IMR-90 (cell line): ENCODE measurements at regions not wholly inside any gene's neighbourhood (a gene's known extent, or its start where the extent isn't known, plus 50 kb on each side); places are given as distances from the start of the nearest gene placed in this dataset.

Experiments used
- ATAC-seq: fragments of 200-7000 bp; cut with Tn5 transposase; 2 replicates; pipeline ENCODE4 v1.9.1; 2020; ENCODE audit warnings: low read depth, mild to moderate bottlenecking, moderate library complexity
- BruUV-seq: library from RNA; stranded (reverse); fragments of 400-500 nt; replicated peaks from 2 replicates; lab custom pipeline; 2021; lab: Mats Ljungman, UMichigan
- CTCF ChIA-PET: fragments of 300-600 bp; formaldehyde crosslinking; extraction: SDS; loops from one replicate; lab custom pipeline; 2021; ENCODE audit warnings: antibody characterized with exemption; lab: Yijun Ruan, JAX
- POLR2A ChIA-PET: fragments of 300-600 bp; sonication (Branson Sonifier 250); formaldehyde crosslinking; loops from one replicate; lab custom pipeline; 2022; ENCODE audit warnings: antibody characterized with exemption; ENCODE audit not compliant: unreplicated experiment; lab: Charles Lee
- DNase-seq: peaks from one replicate; pipeline ENCODE4 v3.0.0; 2013
- H2AFZ ChIP-seq: replicated peaks from 2 replicates; pipeline ENCODE3; 2013; ENCODE audit warnings: low read length, mild to moderate bottlenecking; ENCODE audit not compliant: poor library complexity
- H2AK5ac ChIP-seq: 2 replicates; pipeline ENCODE4 v1.6.1; 2013; ENCODE audit warnings: low read depth, low read length, inconsistent platforms
- H2AK9ac ChIP-seq: replicated peaks from 2 replicates; pipeline ENCODE3; 2013; ENCODE audit warnings: mild to moderate bottlenecking, low read depth, low read length, moderate library complexity; ENCODE audit not compliant: poor library complexity
- H2BK120ac ChIP-seq: 2 replicates; pipeline ENCODE4 v1.6.1; 2013; ENCODE audit warnings: low read depth, low read length, inconsistent platforms
- H2BK15ac ChIP-seq: 3 replicates; pipeline ENCODE4 v1.6.1; 2013; ENCODE audit warnings: low read depth, low read length, inconsistent platforms
- H2BK20ac ChIP-seq: 2 replicates; pipeline ENCODE4 v1.6.1; 2013; ENCODE audit warnings: low read depth, mild to moderate bottlenecking, inconsistent platforms, low read length, moderate library complexity
- H2BK5ac ChIP-seq: 2 replicates; pipeline ENCODE4 v1.6.1; 2013; ENCODE audit warnings: mild to moderate bottlenecking, low read depth, low read length, inconsistent platforms; ENCODE audit not compliant: poor library complexity, severe bottlenecking
- H3K14ac ChIP-seq: replicated peaks from 2 replicates; pipeline ENCODE4 v1.6.1; 2013; ENCODE audit warnings: low read depth, low read length, inconsistent platforms
- H3K18ac ChIP-seq: 2 replicates; pipeline ENCODE4 v1.6.1; 2013; ENCODE audit warnings: low read depth, low read length, control low read depth
- H3K23ac ChIP-seq: 2 replicates; pipeline ENCODE4 v1.6.1; 2013; ENCODE audit warnings: low read depth, low read length, inconsistent platforms
- H3K27ac ChIP-seq: 2 replicates; pipeline ENCODE4 v1.5.1; 2013; ENCODE audit warnings: mild to moderate bottlenecking, control low read depth, low read length; ENCODE audit not compliant: insufficient read depth
- H3K27me3 ChIP-seq: 2 replicates; pipeline ENCODE4 v1.6.1; 2013; ENCODE audit warnings: low read length; ENCODE audit not compliant: control insufficient read depth, insufficient read depth
- H3K36me3 ChIP-seq: 2 replicates; pipeline ENCODE4 v1.6.1; 2013; ENCODE audit warnings: low read length, mixed read lengths; ENCODE audit not compliant: control insufficient read depth, insufficient read depth
- H3K4ac ChIP-seq: 2 replicates; pipeline ENCODE4 v1.6.1; 2013; ENCODE audit warnings: low read depth, low read length, inconsistent platforms
- H3K4me1 ChIP-seq: 2 replicates; pipeline ENCODE4 v1.6.1; 2013; ENCODE audit warnings: low read length, mixed read lengths; ENCODE audit not compliant: control insufficient read depth, insufficient read depth
- H3K4me2 ChIP-seq: 2 replicates; pipeline ENCODE4 v1.6.1; 2013; ENCODE audit warnings: low read depth, mild to moderate bottlenecking, control low read depth, low read length, moderate library complexity
- H3K4me3 ChIP-seq: 2 replicates; pipeline ENCODE4 v1.5.1; 2013; ENCODE audit warnings: low read depth, mild to moderate bottlenecking, control low read depth, low read length, moderate library complexity; ENCODE audit not compliant: insufficient read depth
- H3K56ac ChIP-seq: 2 replicates; pipeline ENCODE4 v1.6.1; 2013; ENCODE audit warnings: low read length, inconsistent platforms; ENCODE audit not compliant: insufficient read depth; ENCODE audit errors: extremely low read depth
- H3K79me1 ChIP-seq, 2 experiments: 2 replicates each; pipeline ENCODE4 v1.6.1; 2013; ENCODE audit warnings: low read length in 2 of 2, inconsistent platforms in 1 of 2, low read depth in 1 of 2
- H3K9ac ChIP-seq: 2 replicates; pipeline ENCODE4 v1.6.1; 2013; ENCODE audit warnings: low read depth, low read length, control low read depth
- H3K9me1 ChIP-seq: 2 replicates; pipeline ENCODE4 v1.6.1; 2013; ENCODE audit warnings: low read length, inconsistent platforms; ENCODE audit not compliant: insufficient read depth
- H3K9me3 ChIP-seq: 2 replicates; pipeline ENCODE4 v1.6.1; 2013; ENCODE audit warnings: low read length; ENCODE audit not compliant: control insufficient read depth, insufficient read depth
- H4K20me1 ChIP-seq: 2 replicates; pipeline ENCODE4 v1.6.1; 2013; ENCODE audit warnings: low read length, inconsistent platforms; ENCODE audit not compliant: insufficient read depth
- H4K5ac ChIP-seq: 2 replicates; pipeline ENCODE4 v1.6.1; 2013; ENCODE audit warnings: mild to moderate bottlenecking, low read depth, low read length, control low read depth
- H4K8ac ChIP-seq, 2 experiments: 2 replicates each; pipeline ENCODE4 v1.6.1; 2013; ENCODE audit warnings: low read depth in 2 of 2, low read length in 2 of 2, control low read depth in 1 of 2, inconsistent platforms in 1 of 2
- H4K91ac ChIP-seq: 2 replicates; pipeline ENCODE4 v1.6.1; 2013; ENCODE audit warnings: low read depth, low read length, inconsistent platforms; ENCODE audit not compliant: insufficient read depth
- CEBPB ChIP-seq: IDR thresholded peaks from 2 replicates; pipeline ENCODE4 v1.6.1; 2012; ENCODE audit warnings: low read depth, low read length, improper control_type of control experiment
- FOS ChIP-seq: fragments of 150-350 bp; IDR thresholded peaks from 2 replicates; pipeline ENCODE4 v1.6.1; 2016; ENCODE audit warnings: low read depth, low read length
- MAFK ChIP-seq: IDR thresholded peaks from 2 replicates; pipeline ENCODE4 v1.6.1; 2012; ENCODE audit warnings: low read depth, low read length, improper control_type of control experiment
- RCOR1 ChIP-seq: IDR thresholded peaks from 2 replicates; pipeline ENCODE4 v1.6.1; 2012; ENCODE audit warnings: mild to moderate bottlenecking, low read length, improper control_type of control experiment; ENCODE audit not compliant: insufficient replicate concordance
- WGBS, 2 experiments: methylation state at CpG; one replicate each; pipeline versions ENCODE4 v1.1.5 to v1.1.7; 2013; ENCODE audit warnings: missing lambda C conversion rate in 2 of 2; ENCODE audit not compliant: insufficient read length in 1 of 2; ENCODE audit errors: extremely low coverage in 2 of 2; 5-methylcytosine and 5-hydroxymethylcytosine counted together
- dilution Hi-C: fragments of 300-500 bp; cut with HindIII; formaldehyde crosslinking; loops from one replicate; pipeline ENCODE4 v1.14.3; 2018; ENCODE audit warnings: low sequenced_read_pairs; ENCODE audit not compliant: unreplicated experiment
- in situ Hi-C: fragments of 300-500 bp; cut with MboI; formaldehyde crosslinking; loops from 3 replicates; pipeline ENCODE4 v1.14.3; 2019; ENCODE audit warnings: low sequenced_read_pairs, inconsistent platforms, mixed read lengths
- intact Hi-C: fragments of 100-400 bp; cut with micrococcal nuclease; formaldehyde crosslinking; loops from 2 replicates; pipeline ENCODE4 v1.10.0; 2022
- TF ChIP-seq, protein P1 (sequence below): fragments of 150-350 bp; IDR thresholded peaks from 2 replicates; pipeline ENCODE4 v1.6.1; 2016; ENCODE audit warnings: low read depth, mild to moderate bottlenecking, low read length, moderate library complexity, borderline replicate concordance
- TF ChIP-seq, protein P2 (sequence below): fragments of 150-350 bp; IDR thresholded peaks from 2 replicates; pipeline ENCODE4 v1.6.1; 2017; ENCODE audit warnings: mild to moderate bottlenecking, antibody characterized with exemption, low read length, low read depth

DNA sequence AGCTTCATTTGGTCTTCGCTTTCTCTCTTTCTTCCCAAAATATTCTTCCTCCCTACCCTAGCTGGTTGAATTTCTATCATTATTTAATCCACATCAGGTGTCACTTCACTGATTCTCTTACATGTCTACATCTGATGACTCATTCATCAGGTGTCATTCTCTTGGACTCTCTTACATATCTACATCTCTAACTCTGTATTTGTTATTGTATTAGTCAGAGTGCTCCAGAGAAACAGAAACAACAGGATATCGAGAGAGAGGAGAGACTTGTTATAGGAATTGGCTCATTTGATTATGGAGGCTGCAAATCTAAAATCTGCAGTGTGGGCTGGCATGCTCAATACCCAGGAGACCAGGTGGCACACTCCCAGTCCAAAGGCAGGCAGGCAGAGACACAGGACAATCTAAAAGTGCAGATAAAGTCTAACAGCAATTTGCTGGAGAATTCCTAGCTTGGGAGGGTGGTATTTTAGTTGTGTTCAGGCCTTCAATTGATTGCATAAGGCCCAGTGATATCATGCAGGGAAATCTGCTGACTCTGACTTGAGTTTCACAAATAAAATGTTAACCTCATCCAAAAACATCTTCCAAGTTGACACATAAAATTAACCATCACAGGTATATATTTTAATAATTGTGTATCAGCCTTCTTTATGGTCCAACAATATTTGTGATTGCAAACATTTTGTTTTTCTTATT is 541.4 kb upstream of the SLITRK5 start:
- Histone ChIP-seq H3K27me3 (no peaks in the 10 kb centered on the region), H3K9me3 (no peaks in the 10 kb centered on the region), H3K23ac (no peak overlapping the region), H3K14ac (peak overlapping the region; percentile 89), H4K8ac (peak overlapping the region in 1 of 2 experiments; percentile 72; a peak in 2 of 4 replicates), H3K4me1 (peaks cover 4% of the 10 kb centered on the region), H4K5ac (peak overlapping the region; percentile 91), H2BK120ac (peak overlapping the region; percentile 92), H3K9ac (no peak overlapping the region), H2BK5ac (peak overlapping the region; percentile 20), H3K27ac (no peak overlapping the region), H3K4ac (peak overlapping the region; percentile 77; the same call in 1 of the 2 replicates), H2BK20ac (peak overlapping the region; percentile 63; the same call in 1 of the 2 replicates), H3K4me2 (no peak overlapping the region), H3K79me1 (no peaks in the 10 kb centered on the region), H3K4me3 (no peak overlapping the region), H2BK15ac (0 out of 3 replicates have a peak overlapping the region, but pooled peaks have one; percentile 70), H3K18ac (peak overlapping the region; percentile 66; the same call in 1 of the 2 replicates), H2AK9ac (no peak overlapping the region), H4K91ac (peak overlapping the region; percentile 60; the same call in 1 of the 2 replicates), H2AK5ac (0 out of 2 replicates have a peak overlapping the region, but pooled peaks have one; percentile 14), H3K36me3 (no peaks in the 10 kb centered on the region), H2AFZ (peak overlapping the region; percentile 41), H4K20me1 (no peaks in the 10 kb centered on the region), H3K56ac (no peak overlapping the region), H3K9me1 (peaks cover 3% of the 10 kb centered on the region; the same call in 1 of the 2 replicates)
- dilution Hi-C loops = no loop called here
- no peak for ATAC-seq
- POLR2A ChIA-PET = interaction anchor here (0.7 kb wide), 1 partner anchor 109 kb away, joined by 5 read pairs; no protein-coding TSS in a partner anchor
- 60% methylated on average over 1 of the region's 2 CpGs; no CpG with 5 or more reads in 1 of the 2 experiments for WGBS, 2 experiments
- BruUV-seq = no TSS peak
- CTCF ChIA-PET = interaction anchor here (1.2 kb wide), 1 partner anchor 9 kb away, joined by 4 read pairs; no protein-coding TSS in a partner anchor
- peak; percentile 47 for DNase-seq
- intact Hi-C loops = no loop called here
- peak; percentile 13; the same call in 1 of the 2 replicates for TF ChIP-seq CEBPB
- TF ChIP-seq FOS = peak; percentile 53
- TF ChIP-seq, protein P1, sequence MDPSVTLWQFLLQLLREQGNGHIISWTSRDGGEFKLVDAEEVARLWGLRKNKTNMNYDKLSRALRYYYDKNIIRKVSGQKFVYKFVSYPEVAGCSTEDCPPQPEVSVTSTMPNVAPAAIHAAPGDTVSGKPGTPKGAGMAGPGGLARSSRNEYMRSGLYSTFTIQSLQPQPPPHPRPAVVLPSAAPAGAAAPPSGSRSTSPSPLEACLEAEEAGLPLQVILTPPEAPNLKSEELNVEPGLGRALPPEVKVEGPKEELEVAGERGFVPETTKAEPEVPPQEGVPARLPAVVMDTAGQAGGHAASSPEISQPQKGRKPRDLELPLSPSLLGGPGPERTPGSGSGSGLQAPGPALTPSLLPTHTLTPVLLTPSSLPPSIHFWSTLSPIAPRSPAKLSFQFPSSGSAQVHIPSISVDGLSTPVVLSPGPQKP = no peak
- 0 out of 2 replicates have a peak, but pooled peaks have one; percentile 8 for TF ChIP-seq MAFK
- TF ChIP-seq, protein P2, sequence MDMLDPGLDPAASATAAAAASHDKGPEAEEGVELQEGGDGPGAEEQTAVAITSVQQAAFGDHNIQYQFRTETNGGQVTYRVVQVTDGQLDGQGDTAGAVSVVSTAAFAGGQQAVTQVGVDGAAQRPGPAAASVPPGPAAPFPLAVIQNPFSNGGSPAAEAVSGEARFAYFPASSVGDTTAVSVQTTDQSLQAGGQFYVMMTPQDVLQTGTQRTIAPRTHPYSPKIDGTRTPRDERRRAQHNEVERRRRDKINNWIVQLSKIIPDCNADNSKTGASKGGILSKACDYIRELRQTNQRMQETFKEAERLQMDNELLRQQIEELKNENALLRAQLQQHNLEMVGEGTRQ = no peak
- no peak for TF ChIP-seq RCOR1
- in situ Hi-C loops = no loop called here
